ENCODE measurements at regions not wholly inside any gene's neighbourhood (a gene's known extent, or its start where the extent isn't known, plus 50 kb on each side); places are given as distances from the start of the nearest gene placed in this dataset.

DNA sequence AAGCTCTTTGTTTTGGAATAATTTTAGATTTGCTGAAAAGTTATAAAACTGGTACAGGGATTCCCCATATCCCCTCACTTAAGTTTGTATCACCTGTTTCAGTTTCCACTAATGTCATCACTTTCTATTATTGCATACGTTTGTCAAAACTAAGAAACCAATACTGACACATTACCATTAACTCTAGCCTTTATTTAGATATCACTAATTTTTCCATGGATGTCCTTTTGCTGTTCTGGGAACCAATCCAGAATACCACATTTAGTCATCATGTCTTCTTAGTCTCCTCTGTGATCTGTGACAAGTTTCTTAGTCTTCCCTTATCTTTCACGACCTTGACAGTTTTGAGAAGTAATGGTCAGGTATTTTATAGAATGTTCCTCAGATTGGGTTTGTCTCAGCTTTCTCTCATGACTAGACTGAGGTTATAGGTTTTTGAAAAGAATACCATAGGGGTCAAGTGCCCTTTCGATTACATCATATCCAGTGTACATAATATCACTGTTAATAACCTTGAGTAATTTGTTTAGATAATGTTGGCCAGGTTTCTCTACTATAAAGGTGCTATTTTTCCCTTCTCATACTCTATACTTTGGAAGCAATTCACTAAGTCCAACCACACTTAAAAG, 51.9 kb upstream of the NMUR2 start:
- no peaks in the 10 kb centered on the region for H3K4me1 Mint-ChIP-seq (ENCODE audit: unreplicated experiment)
- no peak overlapping the region for H3K27ac Mint-ChIP-seq (ENCODE audit: unreplicated experiment)
- H3K36me3 Mint-ChIP-seq (ENCODE audit: unreplicated experiment) = no peaks in the 10 kb centered on the region
- TF ChIP-seq, protein P1, sequence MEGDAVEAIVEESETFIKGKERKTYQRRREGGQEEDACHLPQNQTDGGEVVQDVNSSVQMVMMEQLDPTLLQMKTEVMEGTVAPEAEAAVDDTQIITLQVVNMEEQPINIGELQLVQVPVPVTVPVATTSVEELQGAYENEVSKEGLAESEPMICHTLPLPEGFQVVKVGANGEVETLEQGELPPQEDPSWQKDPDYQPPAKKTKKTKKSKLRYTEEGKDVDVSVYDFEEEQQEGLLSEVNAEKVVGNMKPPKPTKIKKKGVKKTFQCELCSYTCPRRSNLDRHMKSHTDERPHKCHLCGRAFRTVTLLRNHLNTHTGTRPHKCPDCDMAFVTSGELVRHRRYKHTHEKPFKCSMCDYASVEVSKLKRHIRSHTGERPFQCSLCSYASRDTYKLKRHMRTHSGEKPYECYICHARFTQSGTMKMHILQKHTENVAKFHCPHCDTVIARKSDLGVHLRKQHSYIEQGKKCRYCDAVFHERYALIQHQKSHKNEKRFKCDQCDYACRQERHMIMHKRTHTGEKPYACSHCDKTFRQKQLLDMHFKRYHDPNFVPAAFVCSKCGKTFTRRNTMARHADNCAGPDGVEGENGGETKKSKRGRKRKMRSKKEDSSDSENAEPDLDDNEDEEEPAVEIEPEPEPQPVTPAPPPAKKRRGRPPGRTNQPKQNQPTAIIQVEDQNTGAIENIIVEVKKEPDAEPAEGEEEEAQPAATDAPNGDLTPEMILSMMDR (IDR thresholded peaks at IDR 0.05) = no peak
- no peak overlapping the region for H3K4me3 Mint-ChIP-seq (ENCODE audit: unreplicated experiment)
- no peaks in the 10 kb centered on the region for H3K9me3 Mint-ChIP-seq (ENCODE audit: unreplicated experiment)
- no peaks in the 10 kb centered on the region for H3K27me3 Mint-ChIP-seq (ENCODE audit: unreplicated experiment)
- DNase-seq (ENCODE audit: extremely low spot score, unreplicated experiment) = no peak

DNA sequence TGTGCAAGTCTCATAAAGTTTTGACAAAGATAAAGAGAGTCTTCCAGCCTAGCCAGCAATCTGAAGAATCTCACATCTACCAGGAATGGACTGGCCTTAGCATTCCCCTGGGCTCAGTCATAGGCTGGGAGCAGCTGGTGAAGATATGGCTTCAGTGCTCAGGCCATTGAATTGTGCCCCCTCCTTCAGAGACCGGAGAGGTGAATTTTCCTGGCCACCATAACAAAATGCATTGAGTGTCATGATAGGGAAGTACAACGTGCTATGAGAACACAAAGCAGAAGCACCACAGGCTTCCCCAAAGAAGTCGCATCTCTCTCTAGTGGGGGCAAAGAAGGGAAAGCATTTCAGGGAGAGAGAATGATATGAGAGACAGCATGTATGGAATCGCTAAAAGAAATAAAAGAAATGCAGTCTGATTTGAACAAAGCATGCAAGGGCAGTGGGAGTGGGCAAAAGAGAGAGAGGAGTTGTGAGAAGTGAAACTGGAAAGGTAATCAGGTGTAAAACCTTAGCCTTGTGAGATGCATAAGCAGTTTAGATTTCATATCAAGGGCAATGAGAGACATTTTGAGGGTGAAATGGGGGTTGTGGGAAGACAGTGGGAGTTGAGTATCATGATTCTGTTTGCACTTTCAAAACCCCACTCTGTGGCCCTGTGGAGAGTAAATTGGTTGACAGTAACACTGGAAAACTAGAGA, 57.1 kb upstream of the NMUR2 start:
- no peaks in the 10 kb centered on the region for H3K4me1 Mint-ChIP-seq (ENCODE audit: unreplicated experiment)
- TF ChIP-seq, protein P1 (IDR thresholded peaks at IDR 0.05) = no peak
- no peak overlapping the region for H3K4me3 Mint-ChIP-seq (ENCODE audit: unreplicated experiment)
- no peak overlapping the region for H3K27ac Mint-ChIP-seq (ENCODE audit: unreplicated experiment)
- no peaks in the 10 kb centered on the region for H3K9me3 Mint-ChIP-seq (ENCODE audit: unreplicated experiment)
- H3K36me3 Mint-ChIP-seq (ENCODE audit: unreplicated experiment) = no peaks in the 10 kb centered on the region
- H3K27me3 Mint-ChIP-seq (ENCODE audit: unreplicated experiment) = peaks cover 3% of the 10 kb centered on the region
- no peak for DNase-seq (ENCODE audit: extremely low spot score, unreplicated experiment)

DNA sequence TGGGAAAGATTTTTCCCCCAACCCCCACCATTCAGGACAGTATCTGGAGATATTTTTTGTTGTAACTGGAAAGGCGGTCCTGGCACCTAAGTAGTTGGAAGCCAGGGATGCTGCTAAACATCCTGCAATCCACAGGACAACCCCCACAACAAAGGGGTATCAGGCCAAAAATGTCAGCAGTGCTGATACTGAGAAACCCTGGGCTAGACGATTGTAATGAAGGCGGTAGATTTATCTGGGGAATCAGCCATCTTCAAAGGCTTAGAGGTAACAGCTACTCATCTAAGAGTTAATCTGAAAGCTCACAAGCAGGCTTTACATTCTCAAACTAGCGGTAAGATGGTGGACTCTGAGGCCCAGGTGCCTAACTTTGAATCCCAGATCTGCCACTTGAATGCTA, 59.0 kb upstream of the NMUR2 start:
- DNase-seq (ENCODE audit: extremely low spot score, unreplicated experiment) = no peak
- no peaks in the 10 kb centered on the region for H3K9me3 Mint-ChIP-seq (ENCODE audit: unreplicated experiment)
- H3K36me3 Mint-ChIP-seq (ENCODE audit: unreplicated experiment) = no peaks in the 10 kb centered on the region
- H3K27ac Mint-ChIP-seq (ENCODE audit: unreplicated experiment) = no peak overlapping the region
- TF ChIP-seq, protein P1 (IDR thresholded peaks at IDR 0.05) = no peak
- no peak overlapping the region for H3K4me3 Mint-ChIP-seq (ENCODE audit: unreplicated experiment)
- H3K27me3 Mint-ChIP-seq (ENCODE audit: unreplicated experiment) = peaks cover 3% of the 10 kb centered on the region
- H3K4me1 Mint-ChIP-seq (ENCODE audit: unreplicated experiment) = no peaks in the 10 kb centered on the region

DNA sequence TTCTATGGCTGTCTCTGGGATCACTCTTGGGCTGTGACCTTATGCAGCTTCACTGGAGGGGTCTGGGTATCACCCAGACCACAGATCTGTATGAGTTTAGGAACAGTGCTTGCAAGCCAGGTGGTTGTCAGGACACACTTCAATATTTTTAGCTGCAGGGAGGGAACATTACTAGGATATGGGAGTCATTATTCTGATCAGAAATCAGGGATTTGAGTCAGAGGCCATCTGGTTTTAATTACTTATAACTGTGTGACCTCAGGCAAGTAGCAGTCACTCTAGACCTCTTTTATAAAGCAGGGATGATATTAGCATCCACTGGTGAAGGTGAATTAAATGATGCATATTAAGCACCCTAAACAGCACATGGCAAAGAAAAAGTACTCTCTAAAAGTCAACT, 60.1 kb upstream of the NMUR2 start:
- DNase-seq (ENCODE audit: extremely low spot score, unreplicated experiment) = no peak
- H3K27ac Mint-ChIP-seq (ENCODE audit: unreplicated experiment) = no peak overlapping the region
- H3K27me3 Mint-ChIP-seq (ENCODE audit: unreplicated experiment) = peaks cover 3% of the 10 kb centered on the region
- no peaks in the 10 kb centered on the region for H3K9me3 Mint-ChIP-seq (ENCODE audit: unreplicated experiment)
- no peaks in the 10 kb centered on the region for H3K36me3 Mint-ChIP-seq (ENCODE audit: unreplicated experiment)
- TF ChIP-seq, protein P1 (IDR thresholded peaks at IDR 0.05) = no peak
- H3K4me1 Mint-ChIP-seq (ENCODE audit: unreplicated experiment) = no peaks in the 10 kb centered on the region
- H3K4me3 Mint-ChIP-seq (ENCODE audit: unreplicated experiment) = no peak overlapping the region

DNA sequence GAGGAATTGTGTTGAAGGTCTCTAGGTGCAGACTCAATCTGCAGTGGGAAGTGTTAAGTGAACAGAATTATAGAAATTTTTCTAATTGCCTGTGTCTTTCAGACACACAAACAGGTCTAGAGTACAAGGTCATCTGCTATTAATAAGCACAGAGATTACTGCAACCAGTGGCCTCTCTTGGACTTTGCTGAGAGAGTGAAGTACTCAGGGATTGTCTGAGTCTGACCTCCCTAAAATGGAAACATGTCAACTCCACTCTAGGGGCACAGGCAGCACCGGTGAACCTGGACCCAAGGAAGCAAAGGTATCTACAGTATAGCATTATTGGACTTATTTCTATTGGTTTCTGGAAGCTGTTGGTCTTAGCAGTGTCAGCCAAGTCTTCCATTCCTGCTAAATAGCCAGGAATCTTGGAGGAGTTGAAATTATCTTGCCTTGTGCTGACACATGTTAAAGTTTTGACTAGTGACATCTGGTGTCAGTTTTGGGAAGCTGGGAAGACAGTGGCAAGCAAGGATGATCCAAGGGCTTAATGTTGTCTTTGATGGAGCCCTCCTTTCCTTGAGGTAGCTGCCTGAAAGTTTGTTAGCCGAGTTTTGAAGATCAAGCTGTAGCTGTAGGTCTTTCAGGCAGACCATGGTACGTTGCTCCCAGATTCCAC, 61.1 kb upstream of the NMUR2 start:
- H3K4me3 Mint-ChIP-seq (ENCODE audit: unreplicated experiment) = no peak overlapping the region

More for the DNA sequence above, 61.1 kb upstream of the NMUR2 start:
- TF ChIP-seq, protein P1 (IDR thresholded peaks at IDR 0.05) = no peak
- H3K9me3 Mint-ChIP-seq (ENCODE audit: unreplicated experiment) = no peaks in the 10 kb centered on the region
- H3K27me3 Mint-ChIP-seq (ENCODE audit: unreplicated experiment) = peaks cover 3% of the 10 kb centered on the region
- H3K36me3 Mint-ChIP-seq (ENCODE audit: unreplicated experiment) = no peaks in the 10 kb centered on the region
- no peak overlapping the region for H3K27ac Mint-ChIP-seq (ENCODE audit: unreplicated experiment)
- no peaks in the 10 kb centered on the region for H3K4me1 Mint-ChIP-seq (ENCODE audit: unreplicated experiment)
- DNase-seq (ENCODE audit: extremely low spot score, unreplicated experiment) = no peak

Data from osteocyte (in vitro differentiated cells).